ENCODE measurements at regions not wholly inside any gene's neighbourhood (a gene's known extent, or its start where the extent isn't known, plus 50 kb on each side); places are given as distances from the start of the nearest gene placed in this dataset.

- TF ChIP-seq, protein P1, sequence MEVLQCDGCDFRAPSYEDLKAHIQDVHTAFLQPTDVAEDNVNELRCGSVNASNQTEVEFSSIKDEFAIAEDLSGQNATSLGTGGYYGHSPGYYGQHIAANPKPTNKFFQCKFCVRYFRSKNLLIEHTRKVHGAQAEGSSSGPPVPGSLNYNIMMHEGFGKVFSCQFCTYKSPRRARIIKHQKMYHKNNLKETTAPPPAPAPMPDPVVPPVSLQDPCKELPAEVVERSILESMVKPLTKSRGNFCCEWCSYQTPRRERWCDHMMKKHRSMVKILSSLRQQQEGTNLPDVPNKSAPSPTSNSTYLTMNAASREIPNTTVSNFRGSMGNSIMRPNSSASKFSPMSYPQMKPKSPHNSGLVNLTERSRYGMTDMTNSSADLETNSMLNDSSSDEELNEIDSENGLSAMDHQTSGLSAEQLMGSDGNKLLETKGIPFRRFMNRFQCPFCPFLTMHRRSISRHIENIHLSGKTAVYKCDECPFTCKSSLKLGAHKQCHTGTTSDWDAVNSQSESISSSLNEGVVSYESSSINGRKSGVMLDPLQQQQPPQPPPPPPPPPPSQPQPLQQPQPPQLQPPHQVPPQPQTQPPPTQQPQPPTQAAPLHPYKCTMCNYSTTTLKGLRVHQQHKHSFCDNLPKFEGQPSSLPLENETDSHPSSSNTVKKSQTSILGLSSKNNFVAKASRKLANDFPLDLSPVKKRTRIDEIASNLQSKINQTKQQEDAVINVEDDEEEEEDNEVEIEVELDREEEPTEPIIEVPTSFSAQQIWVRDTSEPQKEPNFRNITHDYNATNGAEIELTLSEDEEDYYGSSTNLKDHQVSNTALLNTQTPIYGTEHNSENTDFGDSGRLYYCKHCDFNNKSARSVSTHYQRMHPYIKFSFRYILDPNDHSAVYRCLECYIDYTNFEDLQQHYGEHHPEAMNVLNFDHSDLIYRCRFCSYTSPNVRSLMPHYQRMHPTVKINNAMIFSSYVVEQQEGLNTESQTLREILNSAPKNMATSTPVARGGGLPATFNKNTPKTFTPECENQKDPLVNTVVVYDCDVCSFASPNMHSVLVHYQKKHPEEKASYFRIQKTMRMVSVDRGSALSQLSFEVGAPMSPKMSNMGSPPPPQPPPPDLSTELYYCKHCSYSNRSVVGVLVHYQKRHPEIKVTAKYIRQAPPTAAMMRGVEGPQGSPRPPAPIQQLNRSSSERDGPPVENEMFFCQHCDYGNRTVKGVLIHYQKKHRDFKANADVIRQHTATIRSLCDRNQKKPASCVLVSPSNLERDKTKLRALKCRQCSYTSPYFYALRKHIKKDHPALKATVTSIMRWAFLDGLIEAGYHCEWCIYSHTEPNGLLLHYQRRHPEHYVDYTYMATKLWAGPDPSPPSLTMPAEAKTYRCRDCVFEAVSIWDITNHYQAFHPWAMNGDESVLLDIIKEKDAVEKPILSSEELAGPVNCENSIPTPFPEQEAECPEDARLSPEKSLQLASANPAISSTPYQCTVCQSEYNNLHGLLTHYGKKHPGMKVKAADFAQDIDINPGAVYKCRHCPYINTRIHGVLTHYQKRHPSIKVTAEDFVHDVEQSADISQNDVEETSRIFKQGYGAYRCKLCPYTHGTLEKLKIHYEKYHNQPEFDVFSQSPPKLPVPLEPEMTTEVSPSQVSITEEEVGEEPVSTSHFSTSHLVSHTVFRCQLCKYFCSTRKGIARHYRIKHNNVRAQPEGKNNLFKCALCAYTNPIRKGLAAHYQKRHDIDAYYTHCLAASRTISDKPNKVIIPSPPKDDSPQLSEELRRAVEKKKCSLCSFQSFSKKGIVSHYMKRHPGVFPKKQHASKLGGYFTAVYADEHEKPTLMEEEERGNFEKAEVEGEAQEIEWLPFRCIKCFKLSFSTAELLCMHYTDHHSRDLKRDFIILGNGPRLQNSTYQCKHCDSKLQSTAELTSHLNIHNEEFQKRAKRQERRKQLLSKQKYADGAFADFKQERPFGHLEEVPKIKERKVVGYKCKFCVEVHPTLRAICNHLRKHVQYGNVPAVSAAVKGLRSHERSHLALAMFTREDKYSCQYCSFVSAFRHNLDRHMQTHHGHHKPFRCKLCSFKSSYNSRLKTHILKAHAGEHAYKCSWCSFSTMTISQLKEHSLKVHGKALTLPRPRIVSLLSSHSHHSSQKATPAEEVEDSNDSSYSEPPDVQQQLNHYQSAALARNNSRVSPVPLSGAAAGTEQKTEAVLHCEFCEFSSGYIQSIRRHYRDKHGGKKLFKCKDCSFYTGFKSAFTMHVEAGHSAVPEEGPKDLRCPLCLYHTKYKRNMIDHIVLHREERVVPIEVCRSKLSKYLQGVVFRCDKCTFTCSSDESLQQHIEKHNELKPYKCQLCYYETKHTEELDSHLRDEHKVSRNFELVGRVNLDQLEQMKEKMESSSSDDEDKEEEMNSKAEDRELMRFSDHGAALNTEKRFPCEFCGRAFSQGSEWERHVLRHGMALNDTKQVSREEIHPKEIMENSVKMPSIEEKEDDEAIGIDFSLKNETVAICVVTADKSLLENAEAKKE (CRISPR knock-in tag; IDR thresholded peaks at IDR 0.05): no peak
- TF ChIP-seq ETS1 (IDR thresholded peaks at IDR 0.05) (no peak), NANOG (IDR thresholded peaks at IDR 0.05; ENCODE audit: borderline replicate concordance) (no peak)
Measured at GRCh38 chr5:68440651-68441050, 225.1 kb downstream of the PIK3R1 start (continued).

GRCh38 chr5:68441309-68442073 is 225.9 kb downstream of the PIK3R1 start:
- Mint-ChIP-seq H3K9me3 (no peaks in the 10 kb centered on the region), H3K27ac (no peak overlapping the region), H3K36me3 (ENCODE audit: low read depth) (no peaks in the 10 kb centered on the region), H3K4me1 (peaks cover 8% of the 10 kb centered on the region), H3K4me3 (no peak overlapping the region), H3K27me3 (ENCODE audit: insufficient read depth, low read depth, poor library complexity) (peaks cover 5% of the 10 kb centered on the region)
- Histone ChIP-seq H3K9me2 (ENCODE audit: insufficient read depth) (no peaks in the 10 kb centered on the region), H3K27ac (ENCODE audit: low read depth) (no peak overlapping the region), H2AFZ (no peak overlapping the region), H3F3A (replicated peaks; ENCODE audit: low read depth) (no peaks in the 10 kb centered on the region), H4K20me1 (replicated peaks; ENCODE audit: insufficient read depth) (no peaks in the 10 kb centered on the region), H3K36me3 (ENCODE audit: insufficient read depth) (no peaks in the 10 kb centered on the region), H3K4me3 (no peak overlapping the region), H3K79me2 (replicated peaks; ENCODE audit: insufficient read depth) (no peaks in the 10 kb centered on the region), H3K4me1 (ENCODE audit: insufficient read depth) (no peaks in the 10 kb centered on the region), H3K4me2 (no peak overlapping the region), H3K27me3 (ENCODE audit: insufficient read depth) (no peaks in the 10 kb centered on the region)
- no peak for DNase-seq (ENCODE audit: low spot score)
- no peak for ATAC-seq
- no peak for TF ChIP-seq NANOG (IDR thresholded peaks at IDR 0.05; ENCODE audit: borderline replicate concordance)
- no peak for TF ChIP-seq EZH2phosphoT487 (IDR thresholded peaks at IDR 0.05; ENCODE audit: unreplicated experiment)
- no peak for TF ChIP-seq CREB1 (CRISPR knock-in tag; IDR thresholded peaks at IDR 0.05; ENCODE audit: low read depth)
- TF ChIP-seq, protein P2, sequence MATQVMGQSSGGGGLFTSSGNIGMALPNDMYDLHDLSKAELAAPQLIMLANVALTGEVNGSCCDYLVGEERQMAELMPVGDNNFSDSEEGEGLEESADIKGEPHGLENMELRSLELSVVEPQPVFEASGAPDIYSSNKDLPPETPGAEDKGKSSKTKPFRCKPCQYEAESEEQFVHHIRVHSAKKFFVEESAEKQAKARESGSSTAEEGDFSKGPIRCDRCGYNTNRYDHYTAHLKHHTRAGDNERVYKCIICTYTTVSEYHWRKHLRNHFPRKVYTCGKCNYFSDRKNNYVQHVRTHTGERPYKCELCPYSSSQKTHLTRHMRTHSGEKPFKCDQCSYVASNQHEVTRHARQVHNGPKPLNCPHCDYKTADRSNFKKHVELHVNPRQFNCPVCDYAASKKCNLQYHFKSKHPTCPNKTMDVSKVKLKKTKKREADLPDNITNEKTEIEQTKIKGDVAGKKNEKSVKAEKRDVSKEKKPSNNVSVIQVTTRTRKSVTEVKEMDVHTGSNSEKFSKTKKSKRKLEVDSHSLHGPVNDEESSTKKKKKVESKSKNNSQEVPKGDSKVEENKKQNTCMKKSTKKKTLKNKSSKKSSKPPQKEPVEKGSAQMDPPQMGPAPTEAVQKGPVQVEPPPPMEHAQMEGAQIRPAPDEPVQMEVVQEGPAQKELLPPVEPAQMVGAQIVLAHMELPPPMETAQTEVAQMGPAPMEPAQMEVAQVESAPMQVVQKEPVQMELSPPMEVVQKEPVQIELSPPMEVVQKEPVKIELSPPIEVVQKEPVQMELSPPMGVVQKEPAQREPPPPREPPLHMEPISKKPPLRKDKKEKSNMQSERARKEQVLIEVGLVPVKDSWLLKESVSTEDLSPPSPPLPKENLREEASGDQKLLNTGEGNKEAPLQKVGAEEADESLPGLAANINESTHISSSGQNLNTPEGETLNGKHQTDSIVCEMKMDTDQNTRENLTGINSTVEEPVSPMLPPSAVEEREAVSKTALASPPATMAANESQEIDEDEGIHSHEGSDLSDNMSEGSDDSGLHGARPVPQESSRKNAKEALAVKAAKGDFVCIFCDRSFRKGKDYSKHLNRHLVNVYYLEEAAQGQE (IDR thresholded peaks at IDR 0.05; ENCODE audit: unreplicated experiment): no peak

All from GM23338 (cell line).